LNCaP clone FGC (cell line): ENCODE measurements at regions not wholly inside any gene's neighbourhood (a gene's known extent, or its start where the extent isn't known, plus 50 kb on each side); places are given as distances from the start of the nearest gene placed in this dataset.

ENCODE experiments used
- DNase-seq: peaks from one replicate; pipeline ENCODE4 v3.0.0-alpha.2; 2011; ENCODE audit warnings: low read depth
- H3K4me3 ChIP-seq: 2 replicates; pipeline ENCODE4 v1.5.1; 2011; ENCODE audit warnings: mild to moderate bottlenecking, low read depth, low read length, control low read depth
- CTCF ChIP-seq: IDR thresholded peaks from 2 replicates; pipeline ENCODE4 v1.5.1; 2012; ENCODE audit warnings: mild to moderate bottlenecking; ENCODE audit not compliant: control insufficient read depth, insufficient read depth; ENCODE audit errors: extremely low read depth

- TF ChIP-seq CTCF, result no peak
- no peak for DNase-seq
- no peak overlapping the region for H3K4me3 ChIP-seq
These were observed 430.1 kb downstream of the GBA3 start for GRCh38 chr4:23122666-23123400.

- H3K4me3 ChIP-seq, result no peak overlapping the region
- TF ChIP-seq CTCF, result no peak
- DNase-seq, result no peak
These were observed 427.6 kb downstream of the GBA3 start for GRCh38 chr4:23120374-23120773.

GRCh38 chr4:23117826-23118225, 425.1 kb downstream of the GBA3 start:
- no peak overlapping the region for H3K4me3 ChIP-seq
- DNase-seq, result no peak
- TF ChIP-seq CTCF, result no peak

- no peak overlapping the region for H3K4me3 ChIP-seq
- DNase-seq, result no peak
- TF ChIP-seq CTCF, result no peak
These were observed 421.8 kb downstream of the GBA3 start for GRCh38 chr4:23114538-23114937.

GRCh38 chr4:23113104-23113503, 420.4 kb downstream of the GBA3 start:
- no peak for TF ChIP-seq CTCF
- no peak for DNase-seq
- H3K4me3 ChIP-seq, result no peak overlapping the region

- TF ChIP-seq CTCF, result no peak
- H3K4me3 ChIP-seq, result no peak overlapping the region
- no peak for DNase-seq
These were observed 413.8 kb downstream of the GBA3 start for GRCh38 chr4:23106516-23106915.

GRCh38 chr4:23105759-23106370, 413.1 kb downstream of the GBA3 start:
- no peak for DNase-seq
- no peak overlapping the region for H3K4me3 ChIP-seq
- TF ChIP-seq CTCF, result no peak
